GM18907 (cell line): ENCODE measurements at regions not wholly inside any gene's neighbourhood (a gene's known extent, or its start where the extent isn't known, plus 50 kb on each side); places are given as distances from the start of the nearest gene placed in this dataset.
"Not testable (repeated sequence)": the region's sequence is repeated elsewhere in the genome, so short reads cannot be mapped to it uniquely, and the experiment has no call there.

Experiments
- ATAC-seq: cut with Tn5 transposase; IDR thresholded peaks from one replicate; pipeline ENCODE4 v1.9.1; 2021; ENCODE audit warnings: mild to moderate bottlenecking, moderate library complexity; ENCODE audit not compliant: unreplicated experiment

DNA sequence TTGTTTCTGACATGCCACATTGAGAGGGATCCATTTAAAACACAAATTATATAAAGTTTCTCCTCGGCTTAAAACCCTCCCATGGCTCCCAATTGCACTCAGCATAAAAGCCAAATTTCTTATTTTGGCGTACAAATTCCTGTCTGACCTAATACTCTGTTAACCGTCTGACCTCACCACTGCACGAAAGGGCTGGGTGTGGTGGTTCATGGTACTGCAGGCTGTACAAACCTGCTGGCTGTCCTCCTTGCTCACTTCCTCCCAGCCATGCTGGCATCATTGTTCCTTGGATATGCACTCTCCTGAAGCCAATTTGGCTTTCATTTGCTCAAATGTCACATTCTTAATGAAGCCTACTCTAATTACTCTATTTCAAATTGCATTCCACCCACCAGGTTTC is 301.6 kb upstream of the C16orf82 start:
- ATAC-seq, result no peak

DNA sequence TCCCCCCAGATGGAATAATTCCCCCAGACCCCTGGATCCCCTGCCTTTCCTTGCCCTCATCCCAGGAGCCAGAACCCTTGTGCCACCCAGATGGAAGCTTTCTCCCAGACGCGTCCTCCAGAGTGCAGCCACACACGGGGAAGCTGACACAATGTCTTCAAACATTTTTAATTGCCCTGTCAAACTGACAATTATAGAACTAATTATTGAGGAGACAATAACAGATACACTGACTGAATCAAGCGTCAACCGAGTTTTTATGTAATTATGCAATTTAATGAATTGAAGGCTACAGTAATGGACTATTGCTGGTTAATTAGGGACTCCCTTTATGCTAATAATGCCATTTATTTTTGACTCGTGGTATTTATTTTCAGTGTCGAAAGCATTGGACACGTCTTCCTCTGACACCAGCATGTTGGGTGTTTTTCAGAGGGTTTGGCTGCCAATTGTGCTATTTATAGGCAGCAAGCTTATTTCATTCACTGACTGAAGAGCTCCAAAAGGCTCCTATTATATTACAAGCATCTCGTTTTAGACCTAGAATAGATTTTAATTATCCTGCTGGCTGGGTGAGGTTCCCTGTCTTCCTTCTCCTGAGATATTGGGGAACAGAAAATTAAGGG is 298.2 kb upstream of the C16orf82 start:
- no peak for ATAC-seq

DNA sequence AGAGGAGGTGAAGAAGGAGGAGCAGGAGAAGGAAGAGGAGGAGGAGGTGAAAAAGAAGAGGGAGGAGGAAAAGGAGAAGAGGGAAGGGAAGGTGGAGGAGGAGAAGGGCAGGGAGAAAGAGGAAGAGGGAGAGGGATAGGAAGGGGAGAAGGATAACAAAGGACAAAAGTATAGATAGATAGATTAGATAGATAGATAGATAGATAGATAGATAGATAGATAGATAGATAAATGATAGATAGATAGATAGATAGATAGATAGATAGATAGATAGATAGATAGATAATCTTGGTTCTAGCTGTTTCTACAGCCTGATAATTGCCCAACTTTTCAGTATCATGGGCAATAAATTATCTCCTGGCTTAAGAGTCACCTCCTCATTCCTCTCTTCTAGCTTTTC is 296.2 kb upstream of the C16orf82 start:
- ATAC-seq, result no peak

DNA sequence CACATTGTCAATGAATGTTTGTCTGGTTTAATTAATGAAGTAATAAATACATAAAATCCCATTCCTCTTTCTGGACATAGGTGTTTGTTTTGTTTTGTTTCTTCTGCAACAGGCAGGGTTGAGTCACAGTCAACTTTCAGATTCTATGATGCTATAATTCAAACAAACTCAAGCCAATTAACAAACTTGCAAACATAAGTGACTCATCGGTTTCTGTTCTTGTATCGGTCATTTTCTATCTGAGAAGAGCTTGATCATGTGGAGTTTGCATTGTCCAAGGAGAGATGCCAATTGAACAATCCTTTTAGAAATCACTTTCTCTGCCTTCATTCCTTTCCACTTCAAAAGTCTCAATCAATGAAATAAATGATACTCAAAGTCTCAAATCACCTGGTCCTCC is 294.2 kb upstream of the C16orf82 start:
- no peak for ATAC-seq

DNA sequence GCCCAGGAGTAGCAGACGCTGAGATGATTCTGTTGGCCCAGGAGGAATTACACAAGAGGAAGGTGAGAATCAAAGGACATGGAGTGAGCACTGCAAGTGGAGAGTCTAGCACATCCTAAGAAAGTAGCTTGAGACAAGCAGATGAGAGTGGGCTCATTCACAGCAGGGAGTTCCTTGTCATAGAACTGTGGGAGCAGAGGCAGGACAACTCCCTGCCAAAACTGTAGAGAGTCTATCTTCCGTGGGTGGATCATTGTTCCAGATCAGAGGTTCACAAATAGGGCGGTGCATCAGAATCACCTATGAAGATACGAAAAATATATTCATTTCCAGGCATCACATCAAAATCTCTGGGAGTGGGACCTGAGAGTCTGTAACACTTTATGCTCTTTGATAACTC is 288.9 kb upstream of the C16orf82 start:
- no peak for ATAC-seq

DNA sequence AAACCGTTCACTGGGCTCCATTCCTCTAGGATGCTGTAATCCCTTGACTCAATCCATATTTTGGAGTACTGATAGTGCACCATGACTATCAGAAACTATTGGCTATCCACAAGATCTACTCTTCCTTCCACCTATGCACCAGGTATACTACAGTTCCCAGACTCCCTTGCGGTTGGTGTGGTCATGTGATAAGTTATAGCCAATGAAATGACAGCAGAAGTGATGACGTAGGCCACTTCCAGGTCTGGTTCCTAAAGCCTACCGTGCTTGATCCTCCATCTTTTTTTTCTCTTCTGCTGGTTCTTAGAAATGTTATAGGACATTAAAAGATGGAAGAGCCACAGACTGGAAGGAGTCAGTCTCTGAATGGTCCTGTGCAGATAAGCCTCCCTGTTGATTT is 278.8 kb upstream of the C16orf82 start:
- ATAC-seq, result no peak

DNA sequence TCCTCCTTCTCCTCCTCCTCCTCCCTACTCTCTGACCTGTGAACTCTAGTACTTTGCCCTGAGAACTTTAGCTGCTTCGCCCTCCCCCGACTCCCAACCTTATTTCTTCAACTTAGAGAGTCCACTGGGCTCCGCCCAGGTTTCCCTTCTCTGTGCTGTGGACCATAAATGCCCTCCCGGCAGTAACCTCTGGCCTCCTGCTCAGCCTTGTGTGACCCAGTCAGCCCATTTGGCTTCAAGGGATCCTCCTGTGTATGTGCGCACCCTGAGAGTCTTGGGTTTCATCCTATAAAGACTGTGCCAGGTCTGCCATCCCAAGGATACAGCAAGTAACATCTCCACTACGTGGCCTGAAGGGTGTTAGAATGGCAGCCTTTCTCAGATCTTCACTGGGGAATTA is 275.6 kb upstream of the C16orf82 start:
- no peak for ATAC-seq

DNA sequence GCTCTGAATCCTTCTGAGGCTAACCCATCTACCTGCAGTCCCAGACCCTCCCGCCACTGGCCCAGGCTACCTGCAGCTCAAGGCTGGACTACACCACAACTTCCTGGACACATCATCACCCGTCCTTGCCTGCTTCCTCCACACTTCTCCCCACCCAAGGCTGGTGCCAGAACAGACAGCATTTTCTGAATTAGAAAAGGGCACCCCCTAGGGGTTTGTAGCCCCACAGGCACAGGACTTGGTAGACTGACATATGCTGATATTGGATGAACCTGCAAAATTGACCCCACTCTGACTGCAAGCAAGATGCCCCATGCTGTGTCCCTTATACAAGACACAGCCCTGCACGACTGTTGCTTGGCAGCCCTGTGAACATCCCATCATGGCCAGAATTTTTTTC is 271.5 kb upstream of the C16orf82 start:
- ATAC-seq, result no peak

DNA sequence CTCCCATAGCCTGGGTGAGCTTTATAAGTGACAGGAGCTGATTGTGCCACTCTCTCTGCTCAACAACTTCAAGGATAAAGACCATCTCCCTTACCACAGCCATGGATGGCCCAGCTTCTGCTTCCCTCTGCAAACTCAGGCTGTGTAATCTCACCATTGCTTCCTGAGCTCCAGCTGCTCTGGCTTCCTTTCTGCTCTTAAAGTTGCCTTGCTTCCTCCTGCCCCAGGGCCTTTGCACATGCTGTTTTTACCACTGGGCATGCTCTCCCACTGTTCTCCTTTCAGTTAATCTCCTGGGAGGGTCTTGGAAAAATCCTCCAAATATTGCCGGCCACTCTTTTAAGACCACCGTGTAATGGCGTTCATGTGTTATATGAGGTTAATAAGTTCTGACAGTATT is 265.1 kb upstream of the C16orf82 start:
- ATAC-seq, result no peak

DNA sequence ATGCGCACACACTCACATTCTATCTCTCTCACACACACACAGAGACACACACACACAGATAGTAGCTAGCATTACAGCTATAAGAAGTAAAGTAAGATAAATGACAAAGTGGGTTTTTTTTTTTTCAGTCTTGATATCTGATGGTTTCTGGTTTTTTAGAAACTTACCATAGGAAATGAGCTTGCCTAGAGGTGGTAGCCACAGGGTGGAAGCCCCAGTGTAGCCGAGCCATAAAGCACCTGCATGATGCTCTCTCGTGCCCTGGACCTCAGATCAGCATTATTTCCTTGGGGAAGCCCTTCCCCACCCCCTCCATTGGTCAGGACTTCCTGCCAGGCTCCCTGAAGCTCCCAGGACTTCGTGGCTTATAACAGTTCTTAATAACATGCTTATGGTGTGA is 264.3 kb upstream of the C16orf82 start:
- ATAC-seq, result no peak

DNA sequence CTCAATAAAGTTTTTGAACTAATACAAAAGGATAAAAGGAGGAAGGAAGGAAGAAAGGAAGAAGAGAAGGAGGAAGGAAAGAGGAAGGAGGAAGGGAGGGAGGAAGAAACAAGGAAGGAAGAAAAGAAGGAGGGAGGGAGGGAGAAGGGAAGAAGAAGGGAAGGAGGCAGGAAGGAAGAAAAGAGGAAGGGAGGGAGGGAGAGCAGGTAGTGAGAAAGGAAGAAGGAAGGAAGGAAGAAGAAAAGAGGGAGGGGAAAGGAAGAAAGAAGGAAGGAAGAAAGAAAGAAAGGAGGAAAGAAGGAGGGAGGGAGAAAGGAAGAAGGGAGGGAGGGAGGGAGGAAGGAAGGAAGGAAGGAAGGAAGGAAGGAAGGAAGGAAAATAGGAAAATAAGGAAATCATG is 263.8 kb upstream of the C16orf82 start:
- no peak for ATAC-seq

DNA sequence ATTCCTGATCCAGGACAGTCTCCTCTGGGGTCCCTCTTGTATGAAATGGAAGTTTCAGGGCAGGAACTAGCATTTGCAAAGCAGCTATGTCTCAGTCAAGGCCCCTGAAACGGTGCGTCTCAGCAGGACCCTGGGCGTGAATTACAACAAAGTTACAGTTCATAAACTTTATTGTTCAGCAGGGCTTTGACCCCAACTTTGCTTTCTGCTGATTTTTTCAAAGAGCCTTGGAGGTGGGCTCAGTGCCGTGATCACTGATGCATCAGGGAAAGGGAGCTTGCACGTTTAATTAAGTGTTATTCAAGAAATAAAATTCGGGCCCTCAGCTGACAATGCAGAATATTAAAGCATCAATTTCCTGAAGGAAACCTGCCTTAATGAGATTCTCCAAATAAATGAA is 260.1 kb upstream of the C16orf82 start:
- ATAC-seq, result no peak

DNA sequence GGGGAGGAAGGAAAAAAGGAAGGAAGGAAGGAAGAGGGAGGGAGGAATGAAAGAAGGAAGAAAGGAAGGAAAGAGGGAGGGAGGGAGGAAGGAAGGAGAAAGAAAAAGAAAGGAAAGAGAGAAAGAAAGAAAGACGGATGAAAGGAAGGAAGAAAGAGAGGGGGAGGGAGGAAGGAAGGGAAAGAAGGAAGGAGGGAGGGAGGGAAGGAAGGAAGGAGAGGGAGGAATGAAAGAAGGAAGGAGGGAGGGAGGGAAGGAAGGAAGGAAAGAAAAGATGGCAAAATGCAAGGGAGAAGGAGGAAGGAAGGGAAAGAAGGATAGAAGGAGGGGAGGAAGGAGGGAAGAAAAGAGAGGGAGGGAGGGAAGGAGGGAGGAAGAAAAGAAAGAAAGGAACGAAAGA is 257.3 kb upstream of the C16orf82 start:
- no peak for ATAC-seq

DNA sequence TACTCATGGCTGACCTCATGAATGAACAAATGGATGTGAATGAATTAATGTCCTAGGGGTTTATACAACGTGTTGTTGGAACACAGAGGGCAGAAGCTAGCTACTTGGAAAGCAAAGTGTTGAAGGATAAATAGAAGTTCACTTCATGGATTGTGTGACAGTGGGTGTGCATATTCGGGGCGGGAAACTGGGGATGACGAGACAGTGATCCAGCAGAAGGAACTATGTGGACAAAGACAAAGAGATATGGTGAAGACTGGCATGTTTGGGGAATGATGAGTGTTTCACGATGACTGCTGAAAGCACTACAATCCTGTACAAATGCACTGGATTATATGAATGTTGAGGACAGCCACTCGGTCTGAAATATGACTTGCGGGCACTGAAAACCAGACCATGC is 250.5 kb upstream of the C16orf82 start:
- ATAC-seq, result no peak

DNA sequence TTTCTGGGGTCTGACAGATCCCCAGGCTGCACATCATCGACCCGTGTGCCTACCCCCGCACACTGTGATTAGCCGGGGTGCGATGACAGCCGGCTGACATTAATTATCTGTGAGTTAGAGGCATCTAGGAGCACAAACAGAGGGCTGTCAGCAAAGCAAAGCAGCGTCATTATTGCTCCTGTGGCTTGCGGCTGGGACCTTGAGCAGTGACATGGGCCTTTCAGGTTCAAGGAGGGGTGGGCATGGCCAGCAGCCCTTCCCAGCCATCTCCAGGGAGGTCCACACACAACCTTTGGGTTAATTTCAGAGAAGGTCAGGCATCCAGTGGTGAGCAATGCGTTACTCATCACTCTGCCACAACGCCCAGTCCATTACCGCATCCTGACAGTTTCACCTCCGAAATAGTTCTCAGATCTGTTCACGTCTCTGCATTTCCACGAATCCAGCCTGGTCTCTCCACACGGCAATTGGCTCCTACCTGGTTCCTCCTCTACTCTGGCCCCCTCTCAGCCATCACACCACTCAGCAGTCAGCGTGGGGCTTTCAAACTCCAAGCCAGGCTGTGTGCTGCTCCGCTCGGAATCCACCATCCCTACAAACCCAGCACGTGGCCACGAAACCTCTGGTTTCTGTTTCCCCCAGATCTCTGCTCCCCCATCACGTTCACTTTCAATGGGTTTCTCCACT is 249.7 kb upstream of the C16orf82 start:
- ATAC-seq, result no peak

DNA sequence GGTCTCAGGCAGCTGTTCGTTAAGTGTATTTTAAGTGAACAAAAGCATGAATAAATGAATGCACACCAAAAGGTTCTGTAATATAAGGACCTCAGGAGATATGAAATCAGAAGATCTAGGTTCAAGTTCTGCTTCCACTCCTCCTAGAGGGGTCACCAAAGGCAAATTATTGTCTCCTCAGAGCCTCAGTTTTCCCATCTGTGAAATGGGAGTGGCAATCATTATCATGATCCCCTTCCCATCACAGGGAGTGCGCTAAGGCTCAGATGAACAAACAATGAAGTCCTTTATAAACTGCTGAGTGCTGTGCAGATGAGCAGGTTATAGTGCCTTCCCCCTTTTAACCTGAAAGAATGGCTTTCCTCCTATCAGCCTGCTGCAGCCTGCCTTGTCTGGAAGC is 248.3 kb upstream of the C16orf82 start:
- ATAC-seq, result no peak

DNA sequence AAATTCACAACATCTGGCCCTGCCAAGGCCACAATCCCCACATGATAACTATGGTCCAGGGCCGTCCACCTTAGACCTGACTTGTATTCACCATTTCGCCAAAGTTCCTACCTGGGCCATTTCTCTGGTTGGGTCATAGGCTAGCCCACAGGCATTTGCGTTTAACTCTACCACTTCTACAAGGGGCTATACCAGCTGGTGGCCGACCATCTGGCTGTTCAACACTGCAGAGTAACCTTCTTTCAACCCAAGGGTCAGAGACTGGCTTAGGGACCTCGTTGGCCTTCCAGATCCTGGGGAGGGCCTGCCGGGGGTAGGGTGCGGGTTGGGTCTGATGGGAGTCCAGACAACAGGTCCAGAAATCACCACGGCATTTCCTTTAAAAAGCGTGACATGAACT is 242.3 kb upstream of the C16orf82 start:
- no peak for ATAC-seq

DNA sequence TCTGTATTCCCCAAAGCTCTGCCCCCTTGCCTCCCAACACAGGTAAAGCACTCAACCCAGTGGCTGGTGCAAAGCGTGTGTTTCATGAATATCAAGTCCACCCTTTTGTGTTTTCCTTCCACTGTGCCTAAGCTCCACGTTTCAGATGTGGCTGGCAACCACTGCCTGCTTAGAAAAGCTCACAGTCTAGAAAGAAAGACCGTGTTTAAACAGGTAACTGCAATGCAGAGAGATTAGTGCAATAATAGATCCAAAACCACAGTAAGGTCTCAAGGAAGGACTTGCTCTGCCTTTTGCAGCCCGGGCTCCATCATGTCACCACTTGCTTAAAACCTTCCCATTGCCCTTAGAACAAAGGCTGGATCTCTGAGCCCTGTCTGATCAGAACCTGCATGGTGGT is 240.2 kb upstream of the C16orf82 start:
- no peak for ATAC-seq

DNA sequence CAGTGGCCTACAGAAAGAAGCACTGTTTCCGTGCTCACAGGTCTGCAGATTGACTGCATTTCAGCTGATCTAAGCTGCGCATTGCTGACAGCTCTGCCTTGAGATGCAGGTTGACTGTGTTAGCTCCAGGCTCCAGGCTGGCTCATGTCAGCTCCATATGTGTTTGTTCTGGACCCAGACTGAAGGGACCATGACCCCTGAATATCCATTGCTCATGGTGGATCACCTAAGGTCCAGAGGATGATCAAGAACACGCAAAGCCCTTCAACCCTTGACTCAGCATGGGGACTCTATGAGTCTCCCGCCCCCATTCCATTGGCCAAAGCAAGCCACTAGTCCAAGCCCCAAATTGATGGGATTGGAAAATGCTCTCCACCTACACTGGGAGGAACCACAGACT is 239.3 kb upstream of the C16orf82 start:
- ATAC-seq, result no peak

DNA sequence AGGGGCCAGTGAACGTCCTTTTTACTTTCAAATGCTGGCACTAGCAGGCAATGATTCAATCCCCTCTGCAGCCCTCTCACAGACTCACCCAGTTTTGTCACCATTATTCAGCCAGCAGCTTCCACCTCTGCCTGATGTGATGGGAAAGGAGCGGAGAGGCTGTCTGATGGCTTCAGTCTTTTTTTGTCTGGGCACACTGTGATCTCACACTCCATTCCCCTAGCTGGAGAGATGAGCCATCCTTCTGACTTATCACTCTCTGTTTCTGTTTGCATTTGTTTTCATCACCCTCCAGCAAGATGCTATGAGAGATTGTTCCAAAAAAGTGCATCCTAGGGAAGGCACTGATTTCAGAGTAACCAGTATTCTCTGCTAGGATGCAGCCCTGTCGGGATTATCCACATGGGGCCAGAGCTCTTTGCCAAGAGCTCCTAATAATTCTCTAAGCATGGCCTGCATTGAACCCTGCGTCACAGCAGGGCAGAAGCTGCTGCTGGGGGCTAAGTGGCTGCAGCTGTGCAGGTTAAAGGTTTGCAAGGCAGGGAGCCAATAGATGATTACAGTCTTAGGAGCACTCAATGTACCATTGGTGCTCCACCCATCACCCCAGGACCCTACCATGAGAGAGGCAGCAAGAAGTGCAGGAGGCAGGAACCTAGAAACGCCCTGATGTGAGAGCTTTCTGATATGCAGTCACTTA is 236.1 kb upstream of the C16orf82 start:
- ATAC-seq, result no peak

DNA sequence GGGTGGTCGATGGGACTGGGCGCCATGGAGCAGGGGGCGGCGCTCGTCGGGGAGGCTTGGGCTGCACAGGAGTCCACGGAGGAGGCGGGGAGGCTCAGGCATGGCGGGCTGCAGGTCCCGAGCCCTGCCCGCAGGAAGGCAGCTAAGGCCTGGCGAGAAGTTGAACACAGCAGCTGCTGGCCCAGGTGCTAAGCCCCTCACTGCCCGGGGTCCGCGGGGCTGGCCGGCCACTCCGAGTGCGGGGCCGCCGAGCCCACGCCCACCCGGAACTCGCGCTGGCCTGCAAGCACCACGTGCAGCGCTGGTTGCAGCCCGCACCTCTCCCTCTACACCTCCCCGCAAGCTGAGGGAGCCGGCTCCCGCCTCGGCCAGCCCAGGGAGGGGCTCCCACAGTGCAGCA is 230.6 kb upstream of the C16orf82 start:
- not testable (repeated sequence) for ATAC-seq

DNA sequence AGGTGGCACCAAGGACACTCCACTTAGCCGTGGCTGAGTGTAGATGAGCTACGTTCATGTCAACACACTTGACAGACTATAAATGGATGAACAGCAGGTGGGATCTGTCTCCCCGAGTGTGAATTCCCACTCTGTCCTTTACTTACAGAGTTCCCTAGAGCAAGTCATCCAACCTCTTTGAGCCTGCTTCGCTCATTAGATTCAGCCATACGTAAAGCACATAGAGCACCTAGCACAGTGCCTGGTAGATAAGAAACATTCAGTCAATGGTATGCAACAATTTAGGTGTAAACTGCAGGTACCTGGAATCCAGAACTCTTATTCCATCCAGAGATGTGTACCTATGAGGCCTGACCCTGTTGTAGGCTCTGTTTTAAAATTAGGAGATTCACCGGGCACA is 227.8 kb upstream of the C16orf82 start:
- no peak for ATAC-seq
